SK-N-SH (cell line): ENCODE measurements at regions not wholly inside any gene's neighbourhood (a gene's known extent, or its start where the extent isn't known, plus 50 kb on each side); places are given as distances from the start of the nearest gene placed in this dataset.

Experiments used
- CTCF ChIA-PET: fragments of 300-600, 350-600 bp; formaldehyde crosslinking; extraction: SDS; loops from one replicate; lab custom pipeline; 2021; lab: Yijun Ruan, JAX
- POLR2A ChIA-PET: fragments of 350-600 bp; sonication (Branson Sonifier 250); formaldehyde crosslinking; extraction: SDS; loops from one replicate; lab custom pipeline; 2020; ENCODE audit warnings: antibody characterized with exemption, inconsistent platforms; lab: Yijun Ruan, JAX
- DNase-seq: peaks from one replicate; pipeline ENCODE4 v3.0.0; 2012
- H2AFZ ChIP-seq: fragments of 200-600 bp; sonication (generic); 2 replicates; pipeline ENCODE4 v1.8.1; 2016; ENCODE audit warnings: antibody characterized with exemption, mild to moderate bottlenecking, low read depth
- H3F3A ChIP-seq: fragments of 200-600 bp; sonication (generic); replicated peaks from 2 replicates; pipeline ENCODE3; 2016; ENCODE audit warnings: antibody characterized with exemption, mild to moderate bottlenecking; ENCODE audit not compliant: insufficient read depth
- H3K27ac ChIP-seq, 2 experiments: fragments of 200-500 bp in 1 of 2; fragments of 200-600 bp in 1 of 2; sonication (Bioruptor generic) in 1 of 2; sonication (generic), shearing (Covaris generic) in 1 of 2; 2 replicates each; pipeline versions ENCODE4 v1.5.1 to v1.6.1; 2014 to 2016; ENCODE audit warnings: low read depth in 2 of 2, inconsistent platforms in 1 of 2, low read length in 1 of 2, mild to moderate bottlenecking in 1 of 2, mixed read lengths in 1 of 2
- H3K27me3 ChIP-seq: fragments of 200-600 bp; sonication (generic), shearing (Covaris generic); 2 replicates; pipeline ENCODE4 v1.6.1; 2016; ENCODE audit warnings: mixed run types; ENCODE audit not compliant: insufficient read depth
- H3K36me3 ChIP-seq, 2 experiments: fragments of 200-500 bp in 1 of 2; fragments of 200-600 bp in 1 of 2; sonication (Bioruptor generic) in 1 of 2; sonication (generic) in 1 of 2; replicated peaks in 1 of 2; 2 replicates each; pipeline versions ENCODE3 to v1.5.1; 2014 to 2016; ENCODE audit warnings: low read length in 1 of 2, mild to moderate bottlenecking in 1 of 2; ENCODE audit not compliant: insufficient read depth in 2 of 2, control insufficient read depth in 1 of 2
- H3K4me1 ChIP-seq, 2 experiments: fragments of 200-500 bp in 1 of 2; fragments of 200-600 bp in 1 of 2; sonication (Bioruptor generic) in 1 of 2; sonication (generic), shearing (Covaris generic) in 1 of 2; 2 replicates each; pipeline versions ENCODE4 v1.5.1 to v1.6.1; 2014 to 2016; ENCODE audit warnings: low read depth in 1 of 2, low read length in 1 of 2, mixed run types in 1 of 2; ENCODE audit not compliant: insufficient read depth in 2 of 2, control insufficient read depth in 1 of 2
- H3K4me2 ChIP-seq: fragments of 200-600 bp; sonication (generic), shearing (Covaris generic); 2 replicates; pipeline ENCODE4 v1.6.1; 2017; ENCODE audit warnings: mixed run types
- H3K4me3 ChIP-seq, 2 experiments: fragments of 200-500 bp in 1 of 2; fragments of 200-600 bp in 1 of 2; sonication (Bioruptor generic) in 1 of 2; sonication (generic), shearing (Covaris generic) in 1 of 2; 2 replicates each; pipeline versions ENCODE4 v1.5.1 to v1.8.1; 2014 to 2016; ENCODE audit warnings: low read depth in 2 of 2, inconsistent platforms in 1 of 2, low read length in 1 of 2, mild to moderate bottlenecking in 1 of 2, mixed read lengths in 1 of 2, moderate library complexity in 1 of 2
- H3K79me2 ChIP-seq: fragments of 200-600 bp; sonication (generic); 2 replicates; pipeline ENCODE4 v1.8.1; 2017; ENCODE audit warnings: mild to moderate bottlenecking; ENCODE audit not compliant: insufficient read depth
- H3K9ac ChIP-seq: fragments of 200-600 bp; sonication (generic); 2 replicates; pipeline ENCODE4 v1.6.1; 2017; ENCODE audit warnings: mixed run types
- H3K9me2 ChIP-seq: fragments of 200-600 bp; sonication (generic); 2 replicates; pipeline ENCODE4 v1.6.1; 2017; ENCODE audit warnings: mixed run types
- H3K9me3 ChIP-seq: fragments of 200-600 bp; sonication (generic); 2 replicates; pipeline ENCODE4 v1.6.1; 2017; ENCODE audit warnings: mixed run types, mild to moderate bottlenecking, moderate library complexity
- H4K20me1 ChIP-seq: fragments of 200-600 bp; sonication (generic); 2 replicates; pipeline ENCODE4 v1.6.1; 2017; ENCODE audit warnings: mild to moderate bottlenecking, mixed run types; ENCODE audit not compliant: insufficient read depth
- CHD2 ChIP-seq: fragments of 150-350 bp; IDR thresholded peaks from 2 replicates; pipeline ENCODE4 v1.6.1; 2018; ENCODE audit warnings: low read length; ENCODE audit not compliant: partially characterized antibody
- FOXM1 ChIP-seq: IDR thresholded peaks from 2 replicates; pipeline ENCODE4 v1.4.0; 2012; ENCODE audit warnings: low read depth, mild to moderate bottlenecking
- JUND ChIP-seq: IDR thresholded peaks from 2 replicates; pipeline ENCODE4 v1.4.0; 2012
- MXI1 ChIP-seq: IDR thresholded peaks from 2 replicates; pipeline ENCODE4 v1.6.1; 2012; ENCODE audit warnings: mild to moderate bottlenecking, low read depth, low read length, improper control_type of control experiment
- POLR2AphosphoS5 ChIP-seq: IDR thresholded peaks from 2 replicates; pipeline ENCODE4 v1.6.1; 2012; ENCODE audit warnings: low read depth, low read length
- RAD21 ChIP-seq: IDR thresholded peaks from 2 replicates; pipeline ENCODE4 v1.6.1; 2012; ENCODE audit warnings: mild to moderate bottlenecking, low read length
- YY1 ChIP-seq: IDR thresholded peaks from 2 replicates; pipeline ENCODE4 v1.4.0; 2012; ENCODE audit warnings: low read depth, mild to moderate bottlenecking
- WGBS: methylation state at CpG from one replicate; pipeline ENCODE4 v1.1.6; 2017; ENCODE audit warnings: low lambda C conversion rate; 5-methylcytosine and 5-hydroxymethylcytosine counted together
- TF ChIP-seq, protein P1 (sequence below): IDR thresholded peaks from 2 replicates; pipeline ENCODE4 v1.4.0; 2012; ENCODE audit warnings: low read depth, borderline replicate concordance
- TF ChIP-seq, protein P2 (sequence below): fragments of 200-600 bp; sonication (generic); IDR thresholded peaks from 2 replicates; pipeline ENCODE4 v1.6.1; 2017; ENCODE audit warnings: antibody characterized with exemption, mild to moderate bottlenecking, moderate library complexity
- TF ChIP-seq, protein P3 (sequence below): fragments of 150-350 bp; IDR thresholded peaks from 2 replicates; pipeline ENCODE4 v1.6.1; 2017; ENCODE audit warnings: antibody characterized with exemption, low read length, low read depth, borderline replicate concordance
- TF ChIP-seq, protein P4 (sequence below): IDR thresholded peaks from 2 replicates; pipeline ENCODE4; 2012
- TF ChIP-seq, protein P5 (sequence below): IDR thresholded peaks from 2 replicates; pipeline ENCODE4 v1.4.0; 2012; ENCODE audit warnings: low read depth

DNA sequence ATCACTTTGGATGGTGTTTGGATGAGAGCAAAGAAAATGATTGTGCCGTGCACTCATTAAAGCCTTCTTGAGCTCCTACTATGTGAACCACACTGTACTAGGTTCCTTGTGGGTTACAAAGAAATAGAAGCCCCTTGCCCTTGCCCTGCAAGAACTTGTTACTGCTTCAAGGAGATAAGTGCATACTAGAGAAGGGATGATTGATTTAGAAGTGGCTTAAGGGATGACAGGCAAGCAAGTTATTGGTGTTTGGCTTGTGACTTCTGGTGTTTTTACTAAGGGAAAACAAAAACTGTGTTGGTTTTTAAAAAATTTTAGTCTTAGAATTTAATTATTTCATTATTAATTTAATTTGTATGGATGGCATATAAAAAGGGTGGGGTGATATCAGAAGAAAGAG is 67.4 kb downstream of the IL21 start:
- no peaks in the 10 kb centered on the region for H3K4me1 ChIP-seq
- 41% methylated on average over 1 of the region's 1 CpG for WGBS
- no peak overlapping the region for H2AFZ ChIP-seq
- no peaks in the 10 kb centered on the region for H3K9me3 ChIP-seq
- no peaks in the 10 kb centered on the region for H4K20me1 ChIP-seq
- H3K4me3 ChIP-seq: no peak overlapping the region
- TF ChIP-seq, protein P1, sequence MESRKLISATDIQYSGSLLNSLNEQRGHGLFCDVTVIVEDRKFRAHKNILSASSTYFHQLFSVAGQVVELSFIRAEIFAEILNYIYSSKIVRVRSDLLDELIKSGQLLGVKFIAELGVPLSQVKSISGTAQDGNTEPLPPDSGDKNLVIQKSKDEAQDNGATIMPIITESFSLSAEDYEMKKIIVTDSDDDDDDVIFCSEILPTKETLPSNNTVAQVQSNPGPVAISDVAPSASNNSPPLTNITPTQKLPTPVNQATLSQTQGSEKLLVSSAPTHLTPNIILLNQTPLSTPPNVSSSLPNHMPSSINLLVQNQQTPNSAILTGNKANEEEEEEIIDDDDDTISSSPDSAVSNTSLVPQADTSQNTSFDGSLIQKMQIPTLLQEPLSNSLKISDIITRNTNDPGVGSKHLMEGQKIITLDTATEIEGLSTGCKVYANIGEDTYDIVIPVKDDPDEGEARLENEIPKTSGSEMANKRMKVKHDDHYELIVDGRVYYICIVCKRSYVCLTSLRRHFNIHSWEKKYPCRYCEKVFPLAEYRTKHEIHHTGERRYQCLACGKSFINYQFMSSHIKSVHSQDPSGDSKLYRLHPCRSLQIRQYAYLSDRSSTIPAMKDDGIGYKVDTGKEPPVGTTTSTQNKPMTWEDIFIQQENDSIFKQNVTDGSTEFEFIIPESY: no peak
- TF ChIP-seq, protein P2, sequence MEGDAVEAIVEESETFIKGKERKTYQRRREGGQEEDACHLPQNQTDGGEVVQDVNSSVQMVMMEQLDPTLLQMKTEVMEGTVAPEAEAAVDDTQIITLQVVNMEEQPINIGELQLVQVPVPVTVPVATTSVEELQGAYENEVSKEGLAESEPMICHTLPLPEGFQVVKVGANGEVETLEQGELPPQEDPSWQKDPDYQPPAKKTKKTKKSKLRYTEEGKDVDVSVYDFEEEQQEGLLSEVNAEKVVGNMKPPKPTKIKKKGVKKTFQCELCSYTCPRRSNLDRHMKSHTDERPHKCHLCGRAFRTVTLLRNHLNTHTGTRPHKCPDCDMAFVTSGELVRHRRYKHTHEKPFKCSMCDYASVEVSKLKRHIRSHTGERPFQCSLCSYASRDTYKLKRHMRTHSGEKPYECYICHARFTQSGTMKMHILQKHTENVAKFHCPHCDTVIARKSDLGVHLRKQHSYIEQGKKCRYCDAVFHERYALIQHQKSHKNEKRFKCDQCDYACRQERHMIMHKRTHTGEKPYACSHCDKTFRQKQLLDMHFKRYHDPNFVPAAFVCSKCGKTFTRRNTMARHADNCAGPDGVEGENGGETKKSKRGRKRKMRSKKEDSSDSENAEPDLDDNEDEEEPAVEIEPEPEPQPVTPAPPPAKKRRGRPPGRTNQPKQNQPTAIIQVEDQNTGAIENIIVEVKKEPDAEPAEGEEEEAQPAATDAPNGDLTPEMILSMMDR: no peak
- TF ChIP-seq, protein P3, sequence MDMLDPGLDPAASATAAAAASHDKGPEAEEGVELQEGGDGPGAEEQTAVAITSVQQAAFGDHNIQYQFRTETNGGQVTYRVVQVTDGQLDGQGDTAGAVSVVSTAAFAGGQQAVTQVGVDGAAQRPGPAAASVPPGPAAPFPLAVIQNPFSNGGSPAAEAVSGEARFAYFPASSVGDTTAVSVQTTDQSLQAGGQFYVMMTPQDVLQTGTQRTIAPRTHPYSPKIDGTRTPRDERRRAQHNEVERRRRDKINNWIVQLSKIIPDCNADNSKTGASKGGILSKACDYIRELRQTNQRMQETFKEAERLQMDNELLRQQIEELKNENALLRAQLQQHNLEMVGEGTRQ: no peak
- TF ChIP-seq, protein P4, sequence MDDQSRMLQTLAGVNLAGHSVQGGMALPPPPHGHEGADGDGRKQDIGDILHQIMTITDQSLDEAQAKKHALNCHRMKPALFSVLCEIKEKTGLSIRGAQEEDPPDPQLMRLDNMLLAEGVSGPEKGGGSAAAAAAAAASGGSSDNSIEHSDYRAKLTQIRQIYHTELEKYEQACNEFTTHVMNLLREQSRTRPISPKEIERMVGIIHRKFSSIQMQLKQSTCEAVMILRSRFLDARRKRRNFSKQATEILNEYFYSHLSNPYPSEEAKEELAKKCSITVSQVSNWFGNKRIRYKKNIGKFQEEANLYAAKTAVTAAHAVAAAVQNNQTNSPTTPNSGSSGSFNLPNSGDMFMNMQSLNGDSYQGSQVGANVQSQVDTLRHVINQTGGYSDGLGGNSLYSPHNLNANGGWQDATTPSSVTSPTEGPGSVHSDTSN: no peak
- TF ChIP-seq, protein P5, sequence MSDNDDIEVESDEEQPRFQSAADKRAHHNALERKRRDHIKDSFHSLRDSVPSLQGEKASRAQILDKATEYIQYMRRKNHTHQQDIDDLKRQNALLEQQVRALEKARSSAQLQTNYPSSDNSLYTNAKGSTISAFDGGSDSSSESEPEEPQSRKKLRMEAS: no peak
- ChIA-PET CTCF (interaction anchor here (1.4 kb wide), 1 partner anchor 25 kb away, joined by 7 read pairs; no protein-coding TSS in a partner anchor), POLR2A (no interaction called here)
- H3K27ac ChIP-seq: no peak overlapping the region
- no peak overlapping the region for H3K9ac ChIP-seq
- DNase-seq: no peak
- no peaks in the 10 kb centered on the region for H3K9me2 ChIP-seq
- no peaks in the 10 kb centered on the region for H3K79me2 ChIP-seq
- H3K27me3 ChIP-seq: peaks cover 6% of the 10 kb centered on the region; the same call in 1 of the 2 replicates
- no peak overlapping the region for H3K4me2 ChIP-seq
- H3K36me3 ChIP-seq: no peaks in the 10 kb centered on the region
- no peaks in the 10 kb centered on the region for H3F3A ChIP-seq

DNA sequence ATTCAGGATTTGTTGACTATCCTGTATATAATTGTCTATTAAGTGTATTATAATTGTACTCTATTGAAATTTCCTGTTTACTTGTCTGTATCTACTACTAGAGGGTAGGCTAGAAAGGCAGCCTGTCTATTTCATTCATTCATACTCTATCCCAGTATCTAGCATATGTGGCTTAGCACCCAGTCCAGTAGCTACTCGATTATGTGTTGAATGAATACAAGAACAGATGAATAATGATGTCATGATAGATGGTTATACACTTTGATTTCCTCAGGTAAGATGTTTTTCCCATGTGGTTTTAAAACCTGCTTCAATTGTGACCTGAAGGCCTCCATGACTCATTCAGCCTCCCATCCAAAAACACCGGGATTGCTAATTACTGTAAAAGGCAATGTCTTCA is 68.0 kb downstream of the IL21 start:
- Histone ChIP-seq H3K36me3 (no peaks in the 10 kb centered on the region), H3K27ac (no peak overlapping the region), H3K79me2 (no peaks in the 10 kb centered on the region), H3K4me1 (no peaks in the 10 kb centered on the region), H4K20me1 (no peaks in the 10 kb centered on the region), H3K9ac (no peak overlapping the region), H3K9me3 (no peaks in the 10 kb centered on the region), H2AFZ (no peak overlapping the region), H3F3A (no peaks in the 10 kb centered on the region), H3K4me2 (no peak overlapping the region), H3K9me2 (no peaks in the 10 kb centered on the region), H3K27me3 (peaks cover 6% of the 10 kb centered on the region; the same call in 1 of the 2 replicates), H3K4me3 (no peak overlapping the region)
- 3% methylated on average over 2 of the region's 2 CpGs for WGBS
- no peak for DNase-seq
- no peak for TF ChIP-seq FOXM1
- no peak for TF ChIP-seq MXI1
- TF ChIP-seq, protein P2: no peak
- TF ChIP-seq CHD2: no peak
- no peak for TF ChIP-seq JUND
- no peak for TF ChIP-seq RAD21
- TF ChIP-seq, protein P4: no peak
- no peak for TF ChIP-seq POLR2AphosphoS5
- no peak for TF ChIP-seq YY1
- ChIA-PET CTCF (interaction anchor here (1.2 kb wide), 1 partner anchor 25 kb away, joined by 3 read pairs; no protein-coding TSS in a partner anchor), POLR2A (no interaction called here)
